ENCODE measurements at regions not wholly inside any gene's neighbourhood (a gene's known extent, or its start where the extent isn't known, plus 50 kb on each side); places are given as distances from the start of the nearest gene placed in this dataset.
"Not testable (repeated sequence)": the region's sequence is repeated elsewhere in the genome, so short reads cannot be mapped to it uniquely, and the experiment has no call there.

DNA sequence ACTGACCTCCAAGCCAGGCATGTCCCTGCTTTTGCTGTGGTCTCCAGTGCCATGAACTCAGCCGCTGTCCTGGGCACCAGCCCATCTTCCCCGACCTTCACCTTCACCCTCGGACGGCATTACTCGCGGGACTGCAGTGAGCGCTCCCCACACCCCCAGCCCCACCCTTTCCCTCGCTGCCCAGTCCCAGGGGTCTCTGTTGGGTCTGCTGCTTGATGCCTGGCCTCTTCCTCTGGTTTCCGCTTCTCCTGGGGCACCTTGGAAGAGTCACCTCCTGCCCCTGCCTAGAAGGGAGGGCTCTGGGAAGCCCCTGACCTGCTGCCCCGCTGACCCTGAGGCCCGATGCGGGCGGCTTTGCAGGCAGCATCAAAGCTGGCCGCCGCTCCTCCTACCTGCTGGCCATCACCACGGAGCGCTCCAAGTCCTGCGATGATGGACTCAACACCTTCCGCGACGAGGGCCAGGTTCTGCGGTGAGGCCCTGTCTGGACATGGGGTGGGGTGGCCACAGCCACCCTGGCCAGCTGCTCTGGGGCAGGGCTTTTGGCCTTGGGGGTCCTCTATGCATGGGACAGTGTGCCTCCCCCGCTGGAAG is 102.3 kb downstream of the ZNF267 start:
- DNase-seq (ENCODE audit: low spot score) = not testable (repeated sequence)

DNA sequence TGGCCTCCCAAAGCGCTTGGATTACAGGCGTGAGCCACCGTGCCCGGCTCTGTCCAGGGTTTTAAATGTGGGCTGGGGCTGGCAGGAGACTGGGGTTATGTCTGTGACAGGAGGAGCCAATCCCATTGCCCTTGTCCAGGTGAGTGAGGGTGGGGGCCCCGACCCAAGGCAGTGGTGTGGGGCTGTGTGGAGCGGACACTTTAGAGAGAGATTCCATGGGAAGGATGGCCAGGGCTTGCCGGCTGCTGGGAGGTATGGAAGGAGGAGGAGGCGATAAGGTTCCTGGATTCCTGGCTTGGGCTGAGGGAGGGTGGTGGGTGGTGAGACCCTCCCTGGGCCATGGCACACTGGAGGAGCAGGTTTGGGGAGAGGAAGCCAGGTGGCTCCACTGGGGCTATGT is 104.9 kb downstream of the ZNF267 start:
- DNase-seq (ENCODE audit: low spot score) = not testable (repeated sequence)

DNA sequence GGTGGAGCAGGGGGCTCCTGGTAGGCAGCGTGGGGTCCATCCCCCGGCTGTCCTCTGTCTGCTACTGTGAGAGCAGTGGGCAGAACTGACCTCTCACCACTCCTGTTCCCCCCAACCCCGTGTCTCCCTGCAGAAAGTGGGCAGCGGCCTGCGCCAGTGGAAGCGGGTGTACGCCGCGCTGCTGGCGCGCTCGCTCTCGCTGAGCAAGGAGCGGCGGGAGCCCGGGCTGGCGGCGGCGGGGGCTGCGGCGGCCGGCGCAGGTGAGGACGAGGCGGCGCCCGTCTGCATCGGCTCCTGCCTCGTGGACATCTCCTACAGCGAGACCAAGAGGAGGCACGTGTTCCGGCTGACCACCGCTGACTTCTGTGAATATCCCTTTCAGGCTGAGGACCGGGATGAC is 108.1 kb downstream of the ZNF267 start:
- DNase-seq (ENCODE audit: low spot score) = not testable (repeated sequence)

DNA sequence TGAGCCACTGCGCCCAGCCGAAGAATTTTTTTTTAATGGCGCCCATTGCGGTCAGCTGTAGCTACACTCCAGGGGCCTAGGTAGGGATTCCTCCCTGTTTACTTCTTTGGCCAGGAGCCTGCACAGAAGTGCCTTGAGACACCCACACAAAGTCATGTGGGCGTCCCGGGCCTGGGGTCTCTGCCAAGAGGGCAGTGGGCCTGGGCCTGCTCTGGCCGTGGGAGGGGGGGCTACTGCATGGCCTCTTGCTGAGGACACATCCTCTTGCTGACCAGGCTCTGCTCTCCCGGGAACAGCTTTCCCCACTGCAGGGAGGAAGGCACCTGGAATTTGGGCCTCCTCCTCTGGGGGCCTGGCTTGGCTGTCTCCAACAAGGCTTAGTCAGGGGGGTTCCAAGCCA is 109.4 kb downstream of the ZNF267 start:
- DNase-seq (ENCODE audit: low spot score) = not testable (repeated sequence)

DNA sequence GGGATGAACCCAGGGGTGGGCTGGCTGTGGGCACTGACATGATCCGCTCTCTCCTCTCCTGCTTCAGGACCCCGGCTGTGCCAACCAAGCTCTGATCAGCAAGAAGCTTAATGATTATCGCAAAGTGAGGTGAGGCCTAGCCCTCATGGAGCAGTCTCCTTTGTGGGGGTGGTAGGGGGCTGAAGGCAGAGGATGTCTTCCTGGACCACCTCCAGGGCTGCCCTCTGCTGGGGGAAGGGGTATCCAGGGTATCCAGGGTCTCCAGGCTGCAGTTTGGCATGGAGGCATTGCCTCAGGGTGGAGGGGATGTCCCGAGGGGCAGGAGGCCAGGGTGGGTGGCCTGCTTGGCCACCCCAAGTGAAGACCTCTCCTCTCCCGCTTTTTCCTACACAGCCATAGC is 110.1 kb downstream of the ZNF267 start:
- not testable (repeated sequence) for DNase-seq (ENCODE audit: low spot score)

DNA sequence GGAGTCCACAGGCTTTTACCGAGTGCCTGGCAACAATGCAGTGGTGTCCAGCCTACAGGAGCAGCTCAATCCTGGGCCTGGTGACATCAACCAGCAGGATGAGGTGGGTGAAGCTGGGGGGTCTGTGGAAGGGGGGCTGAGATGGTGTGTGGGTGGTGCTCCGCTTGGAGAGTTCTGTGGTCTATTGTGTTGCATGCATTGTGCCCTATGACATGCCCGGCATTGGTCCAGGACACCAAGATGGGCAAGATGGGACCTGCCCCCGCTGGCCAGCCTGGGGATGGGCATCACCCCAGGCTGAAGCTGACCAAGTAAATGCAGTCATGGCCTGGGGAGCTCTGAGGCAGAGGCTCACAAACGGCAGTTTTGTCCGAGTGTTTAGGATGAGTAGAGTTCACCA is 113.3 kb downstream of the ZNF267 start:
- DNase-seq (ENCODE audit: low spot score) = not testable (repeated sequence)

DNA sequence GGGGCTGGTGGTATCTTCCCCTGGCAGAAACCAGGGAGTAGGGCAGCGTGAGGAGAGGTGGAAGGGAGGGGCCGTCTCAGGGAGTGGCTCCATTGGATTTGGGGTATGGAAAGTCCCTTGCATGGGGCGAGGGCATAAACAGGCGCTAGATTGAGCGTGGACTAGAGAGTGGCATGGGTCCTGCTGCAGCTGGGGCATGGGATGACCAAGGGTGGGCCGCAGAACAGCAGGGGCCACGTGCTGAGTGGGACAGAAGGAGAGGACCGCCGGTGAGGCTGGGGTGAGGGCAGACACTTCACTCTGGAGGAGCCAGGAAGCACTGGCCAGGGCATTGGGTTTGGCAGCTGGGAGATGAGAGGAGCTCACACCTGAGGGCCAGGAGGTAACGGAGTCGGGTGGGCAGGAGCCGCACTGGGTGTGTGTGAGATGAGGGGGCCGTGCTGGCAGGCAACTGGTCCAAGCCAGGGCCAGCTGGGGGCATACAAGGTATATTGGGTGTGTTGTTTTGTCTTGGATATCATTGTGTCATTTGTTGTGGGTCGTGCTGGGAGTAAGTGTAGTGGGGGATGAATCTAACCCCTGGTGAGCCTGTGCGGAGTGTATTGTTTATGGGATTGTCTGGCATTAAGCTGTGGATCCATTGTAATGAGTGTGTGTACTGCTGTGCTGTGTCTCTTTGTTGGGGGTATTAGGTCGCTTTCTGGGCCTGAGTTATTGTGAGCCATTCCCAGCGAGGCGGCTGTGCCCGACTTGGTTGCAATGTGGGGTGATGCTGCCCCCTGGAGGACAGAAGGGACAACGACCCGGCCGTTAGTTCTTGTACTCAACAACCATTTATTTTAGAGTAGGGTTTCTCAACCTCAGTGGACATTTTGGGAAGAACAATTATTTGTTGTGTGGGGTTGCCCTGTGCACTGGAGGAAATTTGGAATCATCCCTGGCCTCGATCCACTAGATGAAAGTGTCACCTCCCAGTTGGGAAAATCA is 115.3 kb downstream of the ZNF267 start:
- not testable (repeated sequence) for DNase-seq (ENCODE audit: low spot score)

DNA sequence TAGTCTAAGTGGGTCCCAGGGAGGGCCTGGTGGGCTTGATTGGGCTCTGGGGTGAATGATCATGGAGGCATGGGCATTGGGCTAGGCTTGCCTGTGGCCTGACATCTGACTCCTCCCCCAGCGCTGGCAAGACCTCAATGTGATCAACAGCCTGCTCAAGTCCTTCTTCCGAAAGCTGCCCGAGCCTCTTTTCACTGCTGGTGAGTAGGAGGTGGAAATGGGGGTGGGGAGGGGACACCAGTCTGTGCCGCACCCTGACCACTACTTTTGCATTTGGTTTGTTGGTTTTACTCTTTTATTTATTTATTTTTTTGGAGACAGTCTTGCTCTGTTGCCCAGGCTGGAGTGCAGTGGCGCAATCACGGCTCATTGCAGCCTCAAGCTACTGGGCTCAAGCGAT is 116.7 kb downstream of the ZNF267 start:
- not testable (repeated sequence) for DNase-seq (ENCODE audit: low spot score)

DNA sequence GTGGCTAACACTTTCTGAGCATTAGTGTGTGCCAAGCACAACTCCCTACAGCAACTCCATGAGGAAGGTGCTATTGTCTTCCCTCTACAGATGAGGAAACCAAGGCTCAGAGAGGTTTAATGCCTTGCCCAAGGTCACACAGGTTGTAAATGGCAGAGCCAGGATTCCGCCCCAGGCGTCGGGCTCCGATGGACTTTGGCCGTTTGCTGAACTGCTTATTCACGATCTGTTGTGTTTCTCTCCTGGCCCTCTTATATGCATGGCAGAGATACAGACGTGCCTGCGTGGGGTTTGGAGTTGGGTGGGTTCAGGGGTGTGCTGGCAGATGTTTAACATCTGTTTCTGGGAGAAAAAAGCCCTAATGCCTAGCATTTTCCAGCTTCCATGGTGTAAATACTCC is 117.4 kb downstream of the ZNF267 start:
- DNase-seq (ENCODE audit: low spot score) = not testable (repeated sequence)

DNA sequence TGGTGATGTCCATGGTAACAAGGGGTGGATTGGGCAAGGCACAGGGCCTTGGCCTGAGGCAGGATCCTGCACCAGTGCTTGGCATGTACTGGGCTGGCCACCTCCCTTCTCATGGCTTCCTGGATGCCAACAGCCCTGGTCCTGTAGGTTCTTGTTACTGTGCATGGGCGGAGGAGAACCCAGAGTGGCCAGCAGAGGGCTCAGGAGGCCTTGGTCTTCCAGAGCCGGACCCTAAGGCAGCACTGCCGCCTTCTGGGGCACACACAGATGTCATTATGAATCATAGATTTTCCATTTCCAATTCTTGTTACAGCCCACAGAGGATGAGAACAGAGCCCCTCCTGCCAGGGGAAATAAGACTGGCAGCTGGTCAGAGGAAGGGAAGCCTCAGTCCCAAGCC is 122.7 kb downstream of the ZNF267 start:
- not testable (repeated sequence) for DNase-seq (ENCODE audit: low spot score)

DNA sequence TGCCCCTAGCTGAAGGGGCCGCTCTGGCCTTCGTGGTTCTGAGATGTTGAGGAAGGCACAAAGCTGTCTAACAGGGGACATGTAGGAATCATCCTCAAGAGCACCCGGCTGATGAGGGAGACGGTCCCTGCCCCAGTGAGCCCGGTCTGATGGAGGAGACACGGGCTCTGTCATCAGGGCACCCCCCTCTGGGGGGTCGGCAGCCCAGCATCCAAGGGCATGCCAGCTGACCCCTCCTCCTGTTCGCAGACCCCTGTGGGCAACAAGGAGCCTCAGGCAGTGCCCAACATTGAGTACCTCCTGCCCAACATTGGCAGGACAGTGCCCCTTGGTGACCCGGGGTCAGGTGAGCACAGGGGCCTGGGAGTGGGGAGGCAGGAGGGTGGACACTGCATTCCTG is 128.9 kb downstream of the ZNF267 start:
- not testable (repeated sequence) for DNase-seq (ENCODE audit: low spot score)

DNA sequence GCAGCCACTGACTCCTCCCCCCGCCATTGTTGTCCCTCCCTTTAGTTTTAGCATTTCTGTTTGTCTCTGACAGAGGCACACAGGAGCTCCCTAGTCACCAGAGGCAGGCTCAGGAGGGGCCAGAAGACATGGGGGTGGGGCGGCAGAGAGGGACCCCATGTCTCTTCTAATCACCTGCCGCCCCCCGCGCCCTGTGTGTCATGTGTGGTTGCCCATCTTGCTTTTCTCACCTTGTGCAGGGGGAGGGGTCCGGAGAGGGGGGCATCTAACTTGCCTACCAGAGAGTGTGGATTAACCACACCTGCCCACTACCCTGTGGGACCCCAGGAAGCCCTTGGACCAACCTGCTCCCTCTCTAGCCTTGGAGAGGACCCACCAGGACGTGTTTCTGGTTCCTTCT is 130.2 kb downstream of the ZNF267 start:
- not testable (repeated sequence) for DNase-seq (ENCODE audit: low spot score)

DNA sequence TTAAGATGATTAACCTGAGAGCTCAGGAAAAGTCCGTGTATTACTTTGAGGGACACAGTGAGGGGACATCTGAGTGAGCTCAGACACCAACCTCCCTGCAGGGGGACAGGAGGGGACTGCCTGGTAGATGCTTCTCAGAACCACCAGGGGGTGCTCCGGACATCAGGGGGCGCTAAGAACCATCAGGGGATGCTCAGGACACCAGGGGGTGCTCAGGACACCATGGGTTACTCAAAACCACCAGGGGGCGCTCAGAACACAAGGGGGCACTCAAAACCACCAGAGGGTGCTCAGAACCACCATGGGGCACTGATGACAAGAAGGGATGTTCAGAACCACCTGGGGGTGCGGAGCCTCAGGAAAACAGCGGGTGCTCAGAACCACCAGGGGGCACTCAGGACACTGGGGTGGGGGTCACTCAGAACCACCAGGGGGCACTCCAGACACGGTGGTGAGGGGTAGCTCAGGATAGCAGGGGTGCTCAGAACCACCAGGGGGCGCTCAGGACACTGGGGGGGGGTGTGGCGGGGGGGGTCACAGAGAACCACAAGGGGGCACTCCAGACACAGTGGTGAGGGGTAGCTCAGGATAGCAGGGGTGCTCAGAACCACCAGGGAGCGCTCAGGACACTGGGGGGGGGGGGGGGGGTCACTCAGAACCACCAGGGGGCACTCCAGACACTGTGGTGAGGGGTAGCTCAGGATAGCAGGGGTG is 165.3 kb downstream of the ZNF267 start:
- DNase-seq (ENCODE audit: low spot score) = not testable (repeated sequence)

DNA sequence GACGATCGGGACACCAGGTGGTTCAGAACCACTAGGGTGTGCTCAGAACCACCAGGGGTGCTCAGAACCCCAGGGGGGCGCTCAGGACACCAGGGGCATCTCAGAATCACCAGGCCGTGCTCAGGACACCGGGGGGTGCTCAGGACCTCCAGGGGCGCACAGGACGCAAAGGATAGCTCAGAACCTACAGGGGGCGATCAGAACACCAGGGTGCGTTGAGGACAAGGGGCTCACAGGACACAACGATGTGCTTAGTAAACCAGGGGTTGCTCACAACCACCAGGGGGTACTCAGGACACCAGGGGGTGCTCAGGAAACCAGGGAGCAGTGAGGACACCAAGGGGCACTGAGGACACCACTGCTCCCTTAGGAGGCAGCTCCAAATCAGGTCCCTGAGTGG is 166.3 kb downstream of the ZNF267 start:
- DNase-seq (ENCODE audit: low spot score) = not testable (repeated sequence)

DNA sequence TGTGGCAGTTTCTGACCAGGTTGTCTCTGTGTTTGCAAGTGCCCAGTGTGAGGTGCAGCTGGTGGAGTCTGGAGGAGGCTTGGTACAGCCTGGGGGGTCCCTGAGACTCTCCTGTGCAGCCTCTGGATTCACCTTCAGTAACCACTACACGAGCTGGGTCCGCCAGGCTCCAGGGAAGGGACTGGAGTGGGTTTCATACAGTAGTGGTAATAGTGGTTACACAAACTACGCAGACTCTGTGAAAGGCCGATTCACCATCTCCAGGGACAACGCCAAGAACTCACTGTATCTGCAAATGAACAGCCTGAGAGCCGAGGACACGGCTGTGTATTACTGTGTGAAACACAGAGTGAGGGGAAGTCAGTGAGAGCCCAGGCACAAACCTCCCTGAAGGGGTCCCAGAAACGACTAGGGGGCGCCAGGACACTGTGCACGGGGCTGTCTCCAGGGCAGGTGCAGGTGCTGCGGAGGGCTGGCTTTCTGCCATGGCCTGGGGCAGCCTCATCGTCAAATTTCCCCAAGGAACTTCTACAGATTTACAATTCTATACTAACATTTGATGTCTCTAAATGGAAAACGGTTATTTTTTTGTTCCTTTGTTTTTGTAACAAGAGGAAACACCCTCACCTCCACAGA is 187.0 kb upstream of the TP53TG3D start:
- peak; percentile 1 for DNase-seq (ENCODE audit: low spot score)

DNA sequence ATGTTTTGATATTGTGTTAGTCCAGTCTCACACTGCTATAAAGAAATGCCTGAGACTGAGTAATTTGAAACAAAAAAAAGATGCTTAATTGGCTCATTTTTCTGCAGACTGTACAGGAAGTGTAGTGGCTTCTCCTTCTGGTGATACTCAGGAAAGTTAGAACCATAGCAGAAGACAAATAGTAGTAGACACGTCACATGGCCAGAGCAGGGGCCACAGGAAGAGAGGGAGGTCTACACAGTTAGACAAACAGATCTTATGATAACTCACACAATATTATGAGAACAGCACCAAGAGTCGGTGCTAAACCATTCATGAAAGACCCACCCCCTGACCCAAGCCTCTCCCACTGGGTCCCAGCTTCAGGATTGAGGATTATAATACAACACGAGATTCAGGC is 181.5 kb upstream of the TP53TG3D start:
- not testable (repeated sequence) for DNase-seq (ENCODE audit: low spot score)

DNA sequence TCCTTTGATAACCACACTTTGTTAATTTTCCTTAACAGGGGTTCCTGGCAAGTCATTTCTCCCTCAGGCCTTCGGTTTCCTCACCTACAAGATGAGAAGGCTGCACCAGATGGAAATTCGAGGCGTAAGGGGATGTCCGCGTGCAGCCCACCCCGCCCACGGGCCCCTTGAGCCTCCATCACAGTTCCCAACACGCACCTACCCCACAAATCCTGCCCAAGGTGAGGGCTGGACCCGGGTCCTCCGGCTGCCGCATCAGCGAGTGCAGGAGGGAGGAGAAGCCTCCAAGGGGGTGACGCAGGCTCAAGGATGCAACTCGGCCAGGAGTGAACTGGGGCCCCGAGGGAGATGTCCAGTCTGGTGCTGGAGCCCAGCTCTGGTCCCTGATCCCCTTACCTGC is 169.2 kb upstream of the TP53TG3D start:
- DNase-seq (ENCODE audit: low spot score) = not testable (repeated sequence)

DNA sequence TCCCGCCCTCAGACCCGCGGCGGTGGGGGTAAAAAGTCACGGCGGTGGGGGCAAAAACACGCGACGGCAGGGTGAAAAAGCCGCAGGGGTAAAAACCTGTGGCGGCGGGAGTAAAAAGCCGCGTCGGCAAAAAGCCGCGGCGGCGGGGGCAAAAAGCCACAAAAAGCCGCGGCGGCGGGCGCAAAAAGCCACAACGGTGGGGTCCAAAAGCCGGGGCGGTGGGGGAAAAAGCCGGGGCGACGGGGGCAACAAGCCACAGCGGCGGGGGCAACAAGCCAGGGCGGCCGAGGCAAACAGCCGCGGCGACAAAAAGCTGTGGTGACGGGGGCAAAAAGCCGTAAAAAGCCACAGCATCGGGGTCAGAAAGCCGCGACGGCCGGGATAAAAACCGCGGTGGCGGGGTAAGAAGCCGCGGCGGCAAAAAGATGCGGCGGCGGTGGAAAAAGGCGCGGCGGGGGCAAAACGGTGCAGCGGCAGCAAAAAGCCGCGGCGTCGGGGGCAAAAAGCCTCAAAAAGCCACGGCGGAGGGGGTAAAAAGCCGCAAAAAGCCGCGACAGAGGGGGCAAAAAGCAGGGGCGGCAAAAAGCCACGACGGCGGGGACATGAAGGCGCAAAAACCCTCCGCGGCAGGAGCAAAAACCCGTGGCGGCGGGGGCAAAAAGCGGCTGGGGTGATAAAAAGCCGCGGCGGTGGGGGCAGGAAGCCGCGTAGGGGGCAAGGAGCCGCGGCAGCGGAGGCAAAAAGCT is 168.3 kb upstream of the TP53TG3D start:
- not testable (repeated sequence) for DNase-seq (ENCODE audit: low spot score)

DNA sequence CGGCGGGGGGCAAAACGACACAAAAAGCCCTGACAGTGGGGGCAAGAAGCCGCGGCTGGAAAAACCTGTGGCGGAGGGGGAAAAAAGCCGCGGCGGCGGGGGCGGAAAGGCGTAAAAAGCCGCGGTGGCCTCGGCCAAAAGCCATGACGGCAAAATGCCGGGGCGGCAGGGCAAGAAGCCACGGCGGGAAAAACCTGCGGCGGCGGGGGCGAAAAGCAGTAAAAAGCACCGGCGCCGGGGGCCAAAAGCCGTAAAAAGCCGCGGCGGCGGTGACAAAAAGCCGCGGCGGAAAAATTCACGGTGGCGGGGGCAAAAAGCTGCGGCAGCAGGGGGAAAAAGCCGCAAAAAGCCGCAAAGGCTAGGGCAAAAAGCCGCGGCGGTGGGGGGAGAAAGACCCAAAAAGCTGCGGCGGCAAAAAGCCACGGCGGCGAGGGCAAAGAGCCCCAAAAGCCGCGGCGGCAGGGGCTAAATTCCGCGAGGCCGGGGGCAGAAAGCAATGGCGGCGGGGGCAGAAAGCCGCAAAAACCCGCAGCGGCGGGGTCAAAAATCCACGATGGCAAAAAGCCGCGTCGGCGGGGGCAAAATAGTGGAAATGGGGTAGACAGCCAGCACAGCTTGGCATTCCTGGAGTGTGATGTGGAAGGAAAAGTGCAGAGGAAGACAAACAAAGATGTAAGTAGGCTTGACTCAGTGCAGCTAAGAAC is 167.5 kb upstream of the TP53TG3D start:
- DNase-seq (ENCODE audit: low spot score) = not testable (repeated sequence)

DNA sequence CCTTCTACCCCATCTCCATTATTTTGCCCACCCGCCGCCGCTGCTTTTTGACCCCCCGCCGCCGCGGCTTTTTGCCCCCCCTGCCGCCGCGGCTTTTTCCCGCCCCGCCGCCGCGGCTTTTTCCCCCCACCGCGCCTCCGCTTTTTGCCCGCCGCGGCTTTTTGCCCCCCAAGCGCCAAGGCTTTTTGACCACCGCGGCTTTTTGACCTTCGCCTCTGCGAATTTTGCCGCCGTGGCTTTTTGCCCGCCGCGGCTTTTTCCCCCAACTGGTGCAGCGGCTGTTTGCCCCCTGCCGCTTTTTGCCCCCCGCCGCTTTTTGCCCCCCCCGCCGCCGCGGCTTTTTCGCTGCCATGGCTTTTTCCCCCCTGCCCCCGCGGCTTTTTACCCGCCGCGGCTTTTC is 137.5 kb upstream of the TP53TG3D start:
- DNase-seq (ENCODE audit: low spot score) = not testable (repeated sequence)

Measured in H4 (cell line).